Stimulated activated CD4-positive, alpha-beta T cell treated with anti-CD3 and anti-CD28 coated beads, Interleukin-4, amount 100 ng/mL, for 1 hour (primary cell): ENCODE measurements at regions not wholly inside any gene's neighbourhood (a gene's known extent, or its start where the extent isn't known, plus 50 kb on each side); places are given as distances from the start of the nearest gene placed in this dataset.
A peak's percentile ranks its signal among the peaks of the same experiment; 100 is the strongest.
"Not testable (repeated sequence)": the region's sequence is repeated elsewhere in the genome, so short reads cannot be mapped to it uniquely, and the experiment has no call there.

Experiments used
- DNase-seq: peaks from one replicate; pipeline ENCODE4 v3.0.0-alpha.2; 2020

DNA sequence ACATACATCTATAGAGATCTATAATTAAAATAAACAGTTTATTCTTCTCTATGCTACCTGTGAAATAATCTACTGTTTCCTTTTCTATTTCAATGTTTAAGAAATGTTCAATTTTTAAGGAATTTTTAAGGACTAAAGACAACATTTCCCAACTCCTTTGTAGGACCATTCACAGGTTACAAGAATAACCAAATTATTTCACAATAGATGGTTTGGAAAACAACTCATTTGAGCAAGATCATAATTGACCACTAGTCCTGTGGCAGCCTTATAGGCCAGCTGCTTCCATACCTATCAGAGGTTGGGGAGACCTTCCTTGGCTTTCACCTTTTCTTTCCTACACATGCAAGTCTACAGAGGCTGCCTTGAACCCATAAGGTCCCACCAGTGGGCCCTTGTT, 193.7 kb downstream of the TTC39B start:
- no peak for DNase-seq

DNA sequence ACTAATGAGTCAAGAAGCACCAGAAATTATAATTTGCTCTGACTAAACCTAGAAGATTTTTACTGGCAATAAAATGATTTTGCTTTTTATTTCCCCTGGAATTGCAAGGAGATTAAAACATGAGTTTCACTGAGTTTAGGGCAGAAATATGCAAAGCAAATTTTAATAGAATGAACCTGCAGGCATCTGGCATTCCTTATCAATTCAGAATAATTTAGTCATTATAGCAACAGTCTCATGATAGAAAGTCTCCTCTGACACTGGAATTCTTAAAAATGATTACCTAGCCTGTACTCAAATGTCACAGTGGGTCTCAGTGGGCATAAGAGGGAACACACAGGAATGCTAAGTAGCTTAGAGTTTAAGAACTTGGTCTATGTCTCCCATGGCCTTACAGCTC, 195.9 kb downstream of the TTC39B start:
- DNase-seq = no peak

DNA sequence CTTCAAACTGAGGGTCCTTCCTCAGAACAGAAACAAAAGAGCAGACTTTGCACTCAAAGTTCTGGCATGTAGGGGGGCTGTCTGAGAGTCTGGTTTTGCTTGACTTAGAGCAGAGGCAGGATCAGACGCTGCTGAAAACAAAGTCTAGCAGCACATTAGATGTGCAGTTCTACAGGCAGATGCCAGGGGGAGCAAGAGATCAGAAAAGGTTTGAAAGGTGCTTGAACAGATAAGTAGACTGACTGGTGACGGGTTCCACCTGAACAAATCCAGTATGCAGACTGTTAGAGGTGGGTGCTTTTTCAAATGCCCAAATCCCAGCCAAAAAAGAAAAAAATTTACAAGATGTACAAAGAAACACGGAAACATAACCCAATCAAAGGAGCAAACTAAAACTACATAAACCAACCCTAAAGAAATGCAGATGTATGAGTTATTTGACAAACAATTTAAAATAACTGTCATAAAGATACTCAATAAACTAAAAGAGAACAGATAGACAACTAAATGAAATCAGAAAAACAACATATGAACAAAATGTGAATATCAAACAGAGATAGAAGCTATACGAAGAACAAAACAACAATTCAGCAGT, 194.7 kb upstream of the FREM1 start:
- DNase-seq = peak; percentile 8

DNA sequence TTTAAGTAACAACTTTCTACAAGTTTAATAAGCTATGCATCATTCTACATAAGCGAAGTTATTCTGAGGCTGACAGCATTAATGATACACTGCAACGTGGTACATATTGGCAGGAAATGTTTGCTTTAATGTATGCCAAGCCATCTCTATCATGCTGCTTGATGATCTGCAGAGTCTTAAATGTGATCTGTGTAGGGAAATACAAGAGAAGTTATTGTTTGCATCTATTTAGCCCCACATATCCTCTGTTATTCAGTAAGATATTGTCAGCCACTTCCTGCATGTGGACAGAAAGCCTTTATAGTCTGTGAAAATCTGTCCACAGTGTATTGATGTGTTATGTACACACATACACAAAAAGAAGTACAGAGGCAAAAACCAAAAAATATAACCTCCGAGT, 193.1 kb upstream of the FREM1 start:
- no peak for DNase-seq

DNA sequence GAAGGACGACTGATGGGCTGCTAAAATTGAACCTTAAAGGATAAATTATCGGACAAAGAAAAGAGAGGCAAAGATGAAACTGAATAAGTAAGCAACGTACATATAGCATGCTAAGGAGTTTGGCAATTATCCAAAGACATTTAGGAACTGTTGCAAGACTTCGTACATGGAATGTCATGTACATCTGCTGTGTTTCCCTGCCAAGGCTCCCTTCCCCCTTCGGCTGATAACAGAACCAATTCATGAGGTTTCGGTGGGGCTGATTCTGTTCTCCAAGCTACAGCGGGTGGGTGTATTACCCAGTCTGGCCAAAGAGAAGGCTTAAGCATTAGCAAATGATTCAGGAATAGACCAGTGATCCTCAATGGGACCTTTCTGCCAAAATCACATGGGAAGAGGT, 190.9 kb upstream of the FREM1 start:
- DNase-seq = no peak

DNA sequence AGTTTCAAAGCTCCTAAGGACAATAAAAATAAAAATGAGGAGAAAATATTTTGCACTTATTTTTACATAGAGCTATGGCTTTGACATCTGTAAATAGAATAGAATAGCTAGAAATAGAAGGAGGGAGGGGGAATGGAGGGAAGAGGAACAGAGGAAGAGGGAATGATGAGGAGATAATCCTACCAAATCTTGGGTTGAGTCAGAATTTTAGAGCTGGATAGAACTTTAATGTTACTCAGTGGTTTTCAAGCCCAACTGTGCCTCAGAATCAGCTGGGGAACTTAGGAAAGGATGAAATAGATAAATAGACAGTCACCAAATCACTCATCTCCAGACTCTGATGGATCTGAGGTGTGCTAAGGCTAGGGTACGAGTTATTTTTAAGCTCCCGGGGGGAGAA, 190.3 kb upstream of the FREM1 start:
- no peak for DNase-seq

DNA sequence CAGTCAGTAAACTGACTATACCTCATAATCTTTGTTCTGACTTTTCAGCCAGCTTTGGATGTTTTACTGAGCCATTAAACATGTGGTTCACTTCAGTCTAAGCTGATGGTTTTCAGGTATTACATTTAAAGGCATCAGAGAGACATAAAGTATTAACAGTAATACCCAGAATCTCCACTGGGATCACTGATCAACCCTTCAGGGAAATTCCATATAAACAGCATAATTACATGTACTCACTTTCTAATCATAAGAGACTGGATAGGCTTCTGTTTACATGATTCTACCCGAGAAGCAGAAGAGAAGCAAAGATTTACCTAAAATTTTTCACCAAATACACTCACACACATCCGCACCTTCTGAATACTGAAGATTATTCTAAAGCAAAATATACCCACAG, 186.7 kb upstream of the FREM1 start:
- DNase-seq = no peak

DNA sequence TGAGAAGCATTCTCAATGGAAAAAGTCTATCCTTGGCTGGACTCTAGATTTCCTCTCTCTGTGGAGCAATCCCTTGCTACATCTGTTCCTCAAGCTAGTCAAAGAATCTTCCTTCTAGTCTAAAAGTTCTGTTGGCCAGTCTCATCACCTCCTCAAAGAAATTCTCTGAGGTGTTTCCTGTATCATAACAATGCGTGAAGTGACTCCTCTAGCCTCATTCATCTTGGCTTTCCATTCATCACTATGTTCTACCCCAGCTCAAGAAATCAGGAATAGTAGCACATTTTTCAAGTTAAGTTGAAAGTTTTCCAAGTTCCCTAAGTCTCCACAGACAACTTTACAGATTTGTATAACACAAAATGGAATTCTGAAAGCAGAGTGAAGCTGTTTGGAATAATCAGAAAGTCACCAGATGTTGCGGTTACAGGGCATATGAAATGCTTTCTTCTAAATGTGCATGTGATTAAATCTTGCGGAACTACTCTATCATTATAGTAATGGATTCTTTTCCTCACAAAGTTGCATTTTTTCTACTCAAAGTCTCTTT, 176.6 kb upstream of the FREM1 start:
- no peak for DNase-seq

DNA sequence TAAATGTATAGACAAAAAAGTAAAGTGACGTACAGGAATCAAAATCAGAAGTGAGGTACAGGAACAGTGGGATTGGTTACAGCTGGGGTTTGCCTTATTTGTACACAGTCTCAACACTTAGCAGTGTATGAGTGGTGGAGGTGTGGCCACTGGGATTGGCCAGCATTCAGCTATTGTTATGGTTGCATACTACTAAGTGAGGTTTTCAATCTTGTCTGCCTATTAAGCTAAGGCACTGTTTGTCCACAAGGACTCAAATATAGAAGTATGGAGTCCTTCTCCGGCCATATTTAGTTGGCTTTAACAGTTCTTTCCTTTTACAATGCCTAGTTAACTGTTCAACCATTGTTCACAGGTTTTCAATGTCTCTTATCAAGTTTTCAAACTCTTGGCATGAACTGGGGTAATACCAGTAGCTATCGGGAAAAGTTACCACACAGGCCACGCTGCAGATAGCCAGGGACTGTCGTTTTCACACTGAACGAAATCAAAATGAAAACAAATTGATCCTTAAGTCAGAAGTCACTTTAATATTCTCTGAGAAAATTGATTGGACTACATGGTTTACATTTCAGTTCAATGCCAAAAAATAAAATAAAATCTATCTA, 176.0 kb upstream of the FREM1 start:
- no peak for DNase-seq

DNA sequence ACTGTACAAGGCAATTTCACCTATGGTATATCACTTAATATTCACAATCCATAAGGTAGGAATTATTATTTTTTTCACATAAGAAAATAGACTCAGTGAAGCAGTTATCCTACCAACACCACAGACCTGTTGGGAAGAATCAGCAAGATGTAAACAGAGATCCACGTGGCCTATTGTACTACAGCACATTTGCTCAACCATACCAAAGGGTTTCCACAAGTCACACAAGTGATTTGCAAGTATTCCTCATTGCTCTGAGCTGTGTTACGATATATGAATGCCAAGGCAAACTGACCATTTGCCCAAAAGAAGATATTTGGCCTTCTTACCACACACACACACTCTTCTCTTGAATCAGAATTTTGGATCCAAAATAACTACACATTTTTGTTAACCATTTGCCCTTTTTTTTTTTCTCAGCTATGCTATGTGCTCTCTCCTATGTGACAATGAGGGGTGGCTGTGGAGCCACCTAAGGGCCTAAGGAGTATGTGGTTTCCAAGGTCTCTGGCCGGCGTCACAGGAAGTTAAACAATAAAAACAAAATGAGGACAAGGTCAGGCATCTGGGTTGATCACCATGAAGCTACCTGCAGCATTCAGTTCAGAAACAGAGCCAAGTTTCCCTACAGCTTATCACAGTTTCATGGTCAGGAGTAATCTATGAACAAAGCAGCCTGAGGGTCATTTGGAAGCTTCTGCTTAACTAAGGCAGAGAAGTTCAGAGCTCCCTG, 171.0 kb upstream of the FREM1 start:
- no peak for DNase-seq

DNA sequence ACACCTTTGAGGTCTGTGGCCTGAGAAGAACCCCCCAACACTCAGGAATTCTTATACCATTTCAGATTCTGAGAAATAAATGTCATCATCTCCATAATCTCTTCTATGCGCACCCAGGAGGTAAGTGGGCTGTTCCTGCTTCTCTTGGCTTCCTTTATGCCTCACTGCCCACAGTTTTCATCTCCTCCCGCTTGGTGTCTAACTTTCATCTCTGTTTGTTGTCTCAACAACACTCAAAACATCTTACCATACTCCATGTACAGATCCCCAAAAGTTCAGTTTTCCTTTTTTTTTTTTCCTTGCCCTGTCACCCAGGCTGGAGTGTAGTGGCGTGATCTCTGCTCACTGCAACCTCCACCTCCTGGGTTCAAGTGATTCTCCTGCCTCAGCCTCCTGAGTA, 170.2 kb upstream of the FREM1 start:
- DNase-seq = no peak

DNA sequence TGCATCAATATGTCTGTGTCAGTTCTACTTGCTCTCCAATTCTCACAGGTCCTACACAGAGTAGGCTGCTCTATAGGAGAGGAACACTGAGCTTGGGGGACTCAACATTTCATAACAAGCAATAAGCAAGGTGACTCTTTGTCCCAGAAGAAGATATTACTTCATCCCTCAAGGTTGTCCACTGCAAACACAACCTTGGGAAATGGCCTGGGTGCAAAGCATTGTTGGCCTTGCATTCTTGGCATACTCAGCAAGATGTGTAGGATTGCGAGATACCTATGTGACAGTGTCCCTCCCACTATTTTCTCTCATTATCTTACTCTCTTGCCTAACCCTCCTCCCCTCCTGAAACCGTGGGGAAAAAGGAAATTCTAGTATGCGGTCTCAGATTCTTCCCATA, 169.8 kb upstream of the FREM1 start:
- DNase-seq = no peak

DNA sequence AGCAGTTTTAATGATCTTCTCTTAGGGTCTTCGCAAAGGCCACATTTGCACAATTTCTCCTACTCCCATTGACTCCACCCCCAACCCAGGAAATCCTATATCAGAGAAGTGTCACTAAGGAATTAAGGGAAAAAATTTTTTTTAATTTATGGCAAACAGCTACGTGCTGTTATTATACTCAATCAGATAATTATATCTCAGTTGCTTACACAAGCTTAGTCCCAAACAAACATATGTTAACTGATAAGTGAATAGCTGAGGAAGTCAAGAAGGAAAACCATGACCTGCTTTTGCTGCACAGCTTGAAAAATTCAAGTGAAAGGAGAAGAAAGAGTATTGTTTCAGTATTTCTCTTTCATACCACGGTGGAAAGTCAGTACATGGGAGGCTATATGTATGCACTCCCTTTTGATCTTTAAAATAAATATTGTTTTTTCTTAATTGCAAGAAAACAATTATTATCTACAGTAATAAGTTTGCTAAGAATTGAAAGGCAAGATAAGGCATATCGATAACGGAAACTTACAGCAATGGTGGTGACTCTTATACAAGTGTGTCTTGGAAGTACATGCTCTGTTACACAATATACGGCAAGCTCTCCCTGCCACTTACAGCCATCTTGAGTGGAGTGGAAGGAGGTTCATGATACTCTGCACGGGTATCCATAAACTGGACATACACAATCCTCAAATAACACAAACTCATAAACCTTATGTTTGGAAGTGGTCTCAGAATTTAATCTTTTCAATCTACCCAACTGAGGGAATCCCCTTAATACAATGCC, 167.9 kb upstream of the FREM1 start:
- no peak for DNase-seq

DNA sequence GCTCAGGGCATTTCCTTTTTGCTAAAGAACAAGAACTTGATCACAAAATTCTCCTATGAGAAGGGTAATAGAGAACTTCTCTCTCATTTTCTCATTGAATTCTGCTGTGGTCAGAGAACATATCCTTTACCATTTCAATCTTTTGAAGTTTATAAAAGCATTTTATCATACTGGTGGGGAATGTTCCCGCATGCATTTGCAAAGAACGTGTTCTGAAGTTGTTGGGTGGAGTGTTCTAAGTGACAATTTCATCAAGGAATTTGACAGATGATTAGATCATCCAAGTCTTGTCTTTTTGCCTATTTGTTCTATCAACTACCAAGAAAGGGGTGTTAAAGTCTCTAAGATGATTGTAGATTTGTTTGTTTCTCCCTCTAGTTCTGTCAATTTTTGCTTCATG, 163.4 kb upstream of the FREM1 start:
- no peak for DNase-seq

DNA sequence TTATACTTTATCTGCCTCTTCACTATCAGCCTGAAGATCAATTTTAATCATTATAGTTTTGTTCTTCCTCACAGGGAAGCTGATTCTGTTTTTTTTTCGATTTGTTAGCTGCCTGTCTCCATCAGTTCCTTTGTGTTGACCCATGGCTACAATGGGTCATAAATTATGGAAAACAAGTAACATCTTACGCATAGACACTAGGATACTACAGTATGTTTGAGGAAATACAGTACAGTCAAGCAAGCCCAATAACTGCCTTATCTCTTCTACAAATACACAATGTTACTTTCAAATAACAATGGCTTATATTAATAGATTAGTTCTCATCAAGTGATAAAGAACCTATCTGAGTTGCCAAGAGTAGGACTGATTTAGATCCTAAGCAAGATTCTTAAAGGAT, 160.5 kb upstream of the FREM1 start:
- no peak for DNase-seq

DNA sequence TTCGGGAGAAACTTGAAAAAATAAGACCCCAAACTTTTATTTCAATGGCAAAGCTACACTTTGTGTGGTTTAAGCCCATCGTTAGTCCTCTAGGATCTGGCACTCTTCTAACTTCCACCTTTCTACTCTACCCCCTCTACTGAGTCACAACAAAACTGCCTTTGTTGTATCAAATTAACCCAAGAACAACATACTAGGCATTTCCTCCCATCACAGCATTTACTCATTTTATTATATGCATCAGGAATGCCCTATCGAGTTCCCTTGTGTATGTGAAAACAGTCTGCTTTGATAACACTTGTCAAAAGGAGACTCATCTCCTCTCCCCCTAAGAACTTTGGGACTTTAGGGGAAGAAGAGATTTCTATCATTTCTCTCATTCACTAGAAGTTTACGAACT, 158.9 kb upstream of the FREM1 start:
- DNase-seq = no peak

DNA sequence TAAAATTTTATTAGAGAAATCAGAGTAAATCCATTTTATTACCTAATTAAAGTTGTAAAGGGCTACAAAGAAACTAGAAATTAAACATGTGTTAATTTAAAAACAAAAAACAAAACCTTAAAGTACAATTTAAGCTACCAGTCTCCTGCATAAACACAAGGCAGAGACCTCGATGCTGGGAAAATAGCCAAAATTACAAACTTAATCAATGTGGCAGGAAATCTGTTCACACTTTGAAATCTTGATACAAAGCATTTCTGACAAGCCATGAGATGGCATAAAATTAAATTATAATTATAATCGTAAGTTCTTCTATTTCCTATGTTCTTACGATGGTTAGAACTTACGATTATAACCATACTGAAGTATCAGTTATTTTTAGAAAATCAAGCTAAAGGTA, 158.0 kb upstream of the FREM1 start:
- DNase-seq = no peak

DNA sequence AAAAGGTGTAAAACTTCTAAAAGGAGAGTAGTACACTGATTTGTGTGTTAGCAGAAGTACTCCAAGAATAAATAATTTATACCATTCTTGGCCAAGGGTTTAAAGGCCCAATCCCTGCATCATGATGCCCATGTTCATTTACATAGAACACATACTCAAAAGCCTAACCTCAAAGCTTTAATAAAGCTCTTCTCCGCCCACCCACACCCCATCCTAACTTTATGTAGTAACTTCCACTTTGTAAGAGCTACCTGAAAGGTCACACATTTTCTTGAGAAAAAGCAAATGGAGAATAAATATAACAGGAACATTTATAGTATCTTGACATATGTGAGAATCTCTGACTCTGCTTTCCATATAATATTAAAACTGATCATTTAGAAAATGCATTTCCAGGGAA, 148.8 kb upstream of the FREM1 start:
- DNase-seq = no peak

DNA sequence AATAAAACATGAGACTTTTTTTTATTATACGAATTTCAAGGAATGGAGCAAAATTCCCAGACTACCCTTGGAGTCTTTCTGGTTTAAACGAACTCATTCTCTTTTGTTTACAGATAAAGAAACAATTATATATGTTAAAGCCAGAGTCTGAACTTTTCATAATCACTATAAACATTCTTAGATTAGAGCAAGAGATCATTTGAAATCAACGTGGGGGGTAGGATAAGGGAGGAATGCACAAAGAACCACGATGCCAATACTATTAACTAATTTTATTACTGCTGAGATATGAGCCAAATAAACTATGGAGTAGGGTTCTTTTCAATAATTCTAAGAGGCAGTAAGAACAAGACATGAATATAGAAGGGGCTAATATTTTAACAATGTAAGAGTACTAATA, 148.0 kb upstream of the FREM1 start:
- DNase-seq = no peak

DNA sequence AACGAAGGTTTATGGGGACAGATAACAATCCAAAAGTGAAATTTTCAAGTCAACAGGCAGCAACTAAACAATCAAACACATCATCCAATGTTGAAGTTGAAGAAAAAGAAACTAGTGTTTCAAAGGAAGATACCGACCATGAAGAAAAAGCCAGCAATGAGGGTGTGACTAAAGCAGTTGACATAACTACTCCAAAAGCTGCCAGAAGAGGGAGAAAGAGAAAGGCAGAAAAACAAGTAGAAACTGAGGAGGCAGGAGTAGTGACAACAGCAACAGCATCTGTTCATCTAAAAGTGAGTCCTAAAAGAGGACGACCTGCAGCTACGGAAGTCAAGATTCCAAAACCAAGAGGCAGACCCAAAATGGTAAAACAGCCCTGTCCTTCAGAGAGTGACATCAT, 145.1 kb upstream of the FREM1 start:
- not testable (repeated sequence) for DNase-seq

DNA sequence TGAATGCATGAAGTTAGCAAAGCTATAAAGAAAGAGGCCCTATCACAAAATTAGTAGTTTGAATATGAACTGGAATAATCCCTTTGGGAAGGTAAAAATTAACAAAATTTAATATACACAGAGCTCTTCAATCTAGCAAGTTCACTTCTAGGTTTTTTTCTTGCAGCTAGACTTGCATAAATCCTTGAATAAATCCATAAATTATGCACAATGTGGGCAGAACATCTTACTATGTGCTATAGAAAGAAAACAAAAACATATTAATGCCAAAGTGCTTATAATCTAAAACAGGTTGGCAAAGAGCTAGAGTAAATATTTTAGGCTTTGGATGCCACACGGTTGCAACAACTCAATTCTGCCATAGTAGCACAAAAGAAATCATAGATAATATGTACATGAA, 138.5 kb upstream of the FREM1 start:
- DNase-seq = no peak

DNA sequence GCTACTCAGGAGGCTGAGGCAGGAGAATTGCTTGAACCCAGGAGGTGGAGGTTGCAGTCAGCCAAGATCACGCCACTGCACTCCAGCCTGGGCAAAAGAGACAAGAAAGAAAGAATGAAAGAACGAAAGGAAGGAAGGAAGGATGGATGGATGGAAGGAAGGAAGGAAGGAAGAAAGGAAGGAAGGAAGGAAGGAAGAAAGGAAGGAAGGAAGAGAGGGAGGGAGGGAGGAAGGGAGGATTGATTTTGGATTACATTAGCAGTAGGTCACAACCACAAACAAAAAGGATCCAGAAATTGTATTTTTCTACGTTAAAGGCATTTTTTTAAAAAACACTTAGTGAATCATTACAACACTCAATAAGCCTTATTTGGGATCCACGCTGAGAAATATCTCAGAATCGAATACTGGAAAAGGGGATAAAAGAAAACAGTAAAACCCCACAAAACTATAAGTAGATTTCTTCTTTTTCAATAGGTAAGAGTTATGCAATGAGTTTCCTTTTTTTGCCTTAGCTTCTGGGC, 136.9 kb upstream of the FREM1 start:
- DNase-seq = no peak

DNA sequence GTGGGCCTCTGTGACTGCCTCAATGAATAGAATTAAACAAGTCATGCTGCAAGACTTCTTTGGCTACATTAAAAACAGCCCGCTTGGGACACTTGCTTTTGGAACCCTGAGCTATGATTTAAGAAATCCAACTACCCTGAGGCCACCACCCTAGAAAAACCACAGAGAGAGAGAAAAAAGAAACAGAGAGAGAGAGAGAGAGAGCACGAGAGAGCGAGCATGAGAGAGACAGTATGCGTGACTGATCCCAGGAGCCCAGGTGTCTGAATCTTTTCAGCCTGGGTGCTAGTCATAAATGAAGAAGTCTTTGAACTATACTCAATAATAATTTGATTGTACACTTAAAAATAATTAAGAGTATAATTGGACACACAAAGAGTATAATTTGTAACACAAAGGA, 123.1 kb upstream of the FREM1 start:
- no peak for DNase-seq
